HCT116 (cell line): ENCODE measurements at regions not wholly inside any gene's neighbourhood (a gene's known extent, or its start where the extent isn't known, plus 50 kb on each side); places are given as distances from the start of the nearest gene placed in this dataset.

Experiments used
- ATAC-seq: fragments of 200-7000 bp; cut with Tn5 transposase; 2 replicates; pipeline ENCODE4 v1.9.1; 2020; ENCODE audit warnings: mild to moderate bottlenecking, moderate library complexity
- BruUV-seq: library from RNA; stranded (reverse); fragments of 400-500 nt; replicated peaks from 2 replicates; lab custom pipeline; 2021; lab: Mats Ljungman, UMichigan
- CTCF ChIA-PET: fragments of 300-600 bp; sonication (Branson Sonifier 250); formaldehyde crosslinking; loops from one replicate; lab custom pipeline; 2021; ENCODE audit warnings: antibody characterized with exemption; lab: Charles Lee
- POLR2A ChIA-PET: fragments of 300-600, 350-600 bp; sonication (Branson Sonifier 250); formaldehyde crosslinking; loops from one replicate; lab custom pipeline; 2021; ENCODE audit warnings: antibody characterized with exemption; lab: Charles Lee
- RAD21 ChIA-PET, 2 experiments: fragments of 300-600 bp; sonication (Branson Sonifier 250); formaldehyde crosslinking; loops; one replicate each; lab custom pipeline; 2023; ENCODE audit warnings: low total read pairs in 2 of 2; ENCODE audit not compliant: uncharacterized antibody in 2 of 2, unreplicated experiment in 2 of 2, low non-redundant PET in 1 of 2; lab: Charles Lee
- DNase-seq: peaks from one replicate; pipeline ENCODE4 v3.0.0-alpha.2; 2010; ENCODE audit warnings: low read depth, low spot score
- H2AFZ ChIP-seq: fragments of 200-600 bp; shearing (Covaris generic), sonication (generic); 2 replicates; pipeline ENCODE4 v1.6.1; 2017; ENCODE audit warnings: low read depth, mixed run types, mixed read lengths, antibody characterized with exemption, low read length; ENCODE audit not compliant: poor library complexity, severe bottlenecking
- H3K27ac ChIP-seq: 2 replicates; pipeline ENCODE4 v1.5.1; 2012; ENCODE audit warnings: low read depth, low read length
- H3K27me3 ChIP-seq: fragments of 200-600 bp; sonication (generic); 2 replicates; pipeline ENCODE4 v1.6.1; 2016; ENCODE audit warnings: mixed run types, low read length, mixed read lengths; ENCODE audit not compliant: insufficient read depth
- H3K36me3 ChIP-seq, 2 experiments: fragments of 200-500 bp in 1 of 2; fragments of 200-600 bp in 1 of 2; sonication (Bioruptor generic) in 1 of 2; sonication (generic) in 1 of 2; 2 replicates each; pipeline versions ENCODE4 v1.5.1 to v1.6.1; 2014 to 2016; ENCODE audit warnings: low read length in 2 of 2, inconsistent platforms in 1 of 2, mixed read lengths in 1 of 2, mixed run types in 1 of 2; ENCODE audit not compliant: insufficient read depth in 2 of 2, control insufficient read depth in 1 of 2
- H3K4me1 ChIP-seq, 2 experiments: fragments of 200-600 bp in 1 of 2; sonication (generic) in 1 of 2; 2 replicates each; pipeline versions ENCODE4 v1.5.1 to v1.6.1; 2012 to 2017; ENCODE audit warnings: low read length in 2 of 2, inconsistent platforms in 1 of 2, mild to moderate bottlenecking in 1 of 2, mixed read lengths in 1 of 2, mixed run types in 1 of 2, moderate library complexity in 1 of 2; ENCODE audit not compliant: insufficient read depth in 2 of 2, control insufficient read depth in 1 of 2
- H3K4me2 ChIP-seq: fragments of 200-600 bp; sonication (generic); 2 replicates; pipeline ENCODE4 v1.6.1; 2017; ENCODE audit warnings: mixed run types, low read length, mixed read lengths
- H3K4me3 ChIP-seq, 2 experiments: fragments of 200-600 bp in 1 of 2; sonication (generic) in 1 of 2; replicated peaks in 1 of 2; 2 replicates each; pipeline ENCODE4 v1.5.1; 2011 to 2016; ENCODE audit warnings: low read length in 2 of 2, control low read depth in 1 of 2, low read depth in 1 of 2, mild to moderate bottlenecking in 1 of 2, mixed read lengths in 1 of 2, mixed run types in 1 of 2
- H3K79me2 ChIP-seq: fragments of 200-600 bp; sonication (generic); 2 replicates; pipeline ENCODE4 v1.6.1; 2017; ENCODE audit warnings: mild to moderate bottlenecking, mixed run types, low read length, moderate library complexity, mixed read lengths; ENCODE audit not compliant: insufficient read depth
- H3K9ac ChIP-seq: fragments of 200-600 bp; sonication (generic); 2 replicates; pipeline ENCODE4 v1.6.1; 2016; ENCODE audit warnings: low read length, mixed read lengths
- H3K9me2 ChIP-seq: fragments of 200-600 bp; sonication (generic), shearing (Covaris generic); 2 replicates; pipeline ENCODE4 v1.6.1; 2017; ENCODE audit warnings: mixed run types, mild to moderate bottlenecking, moderate library complexity; ENCODE audit not compliant: insufficient read depth
- H3K9me3 ChIP-seq, 2 experiments: fragments of 200-500 bp in 1 of 2; fragments of 200-600 bp in 1 of 2; sonication (Bioruptor generic) in 1 of 2; sonication (generic) in 1 of 2; 2 replicates each; pipeline ENCODE4 v1.6.1; 2014 to 2017; ENCODE audit warnings: low read length in 2 of 2, mixed read lengths in 2 of 2, inconsistent platforms in 1 of 2, low read depth in 1 of 2, mild to moderate bottlenecking in 1 of 2, mixed run types in 1 of 2, moderate library complexity in 1 of 2; ENCODE audit not compliant: control insufficient read depth in 1 of 2, insufficient read depth in 1 of 2
- H4K20me1 ChIP-seq: fragments of 200-600 bp; sonication (generic), shearing (Covaris generic); 2 replicates; pipeline ENCODE4 v1.6.1; 2017; ENCODE audit warnings: mixed run types, mild to moderate bottlenecking, moderate library complexity; ENCODE audit not compliant: insufficient read depth
- CEBPB ChIP-seq: IDR thresholded peaks from 2 replicates; pipeline ENCODE4 v1.6.1; 2012; ENCODE audit warnings: low read depth
- EGR1 ChIP-seq: IDR thresholded peaks from 2 replicates; pipeline ENCODE4 v1.6.1; 2012; ENCODE audit warnings: low read depth
- ELF1 ChIP-seq: IDR thresholded peaks from 2 replicates; pipeline ENCODE4 v1.6.1; 2012; ENCODE audit warnings: low read depth, borderline replicate concordance
- EZH2phosphoT487 ChIP-seq: fragments of 200-600 bp; IDR thresholded peaks from 2 replicates; pipeline ENCODE4 v1.6.1; 2018; ENCODE audit warnings: antibody characterized with exemption, borderline replicate concordance
- MAX ChIP-seq: IDR thresholded peaks from 2 replicates; pipeline ENCODE4 v1.6.1; 2012
- POLR2AphosphoS5 ChIP-seq: IDR thresholded peaks from 2 replicates; pipeline ENCODE4 v1.6.1; 2011; ENCODE audit warnings: mild to moderate bottlenecking, low read depth, low read length, moderate library complexity
- RAD21 ChIP-seq: IDR thresholded peaks from 2 replicates; pipeline ENCODE4 v1.6.1; 2012; ENCODE audit warnings: low read depth, mild to moderate bottlenecking
- SRF ChIP-seq: IDR thresholded peaks from 2 replicates; pipeline ENCODE4 v1.6.1; 2012; ENCODE audit warnings: low read depth
- intact Hi-C: fragments of 100-400 bp; cut with micrococcal nuclease; formaldehyde crosslinking; loops from 2 replicates; pipeline ENCODE4 v1.10.0; 2022

GRCh38 chr17:55660178-55660886 is 62.3 kb downstream of the TMEM100 start:
- Histone ChIP-seq H3K36me3 (no peaks in the 10 kb centered on the region), H4K20me1 (no peaks in the 10 kb centered on the region), H3K4me2 (no peak overlapping the region), H3K9ac (no peak overlapping the region), H3K4me3 (no peak overlapping the region), H3K79me2 (no peaks in the 10 kb centered on the region), H3K27ac (no peak overlapping the region), H3K4me1 (no peaks in the 10 kb centered on the region), H2AFZ (no peak overlapping the region), H3K27me3 (peaks cover 94% of the 10 kb centered on the region), H3K9me3 (no peaks in the 10 kb centered on the region), H3K9me2 (no peaks in the 10 kb centered on the region)
- intact Hi-C loops: no loop called here
- TF ChIP-seq RAD21 (no peak), CEBPB (no peak), MAX (no peak), SRF (no peak), ELF1 (no peak)
- ChIA-PET RAD21 (no interaction called here), CTCF (interaction anchor here (1.3 kb wide), 1 partner anchor 19 kb away, joined by 4 read pairs; no protein-coding TSS in a partner anchor), POLR2A (no interaction called here)
- DNase-seq (no peak), ATAC-seq (no peak)
- BruUV-seq: no TSS peak

GRCh38 chr17:55659661-55660060 is 63.0 kb downstream of the TMEM100 start:
- H3K4me2 ChIP-seq: no peak overlapping the region
- ChIA-PET POLR2A (no interaction called here), RAD21 (no interaction called here), CTCF (interaction anchor here (1.3 kb wide), 1 partner anchor 18 kb away, joined by 4 read pairs; no protein-coding TSS in a partner anchor)
- no peaks in the 10 kb centered on the region for H3K36me3 ChIP-seq
- H3K9me2 ChIP-seq: no peaks in the 10 kb centered on the region
- H3K9me3 ChIP-seq: no peaks in the 10 kb centered on the region
- H3K27me3 ChIP-seq: peaks cover 92% of the 10 kb centered on the region
- BruUV-seq: no TSS peak
- DNase-seq: no peak
- no peak overlapping the region for H3K9ac ChIP-seq
- no peak for TF ChIP-seq POLR2AphosphoS5
- TF ChIP-seq EGR1: no peak
- TF ChIP-seq EZH2phosphoT487: no peak
- H3K27ac ChIP-seq: no peak overlapping the region
- no peaks in the 10 kb centered on the region for H3K4me1 ChIP-seq
- H3K79me2 ChIP-seq: no peaks in the 10 kb centered on the region
- no peak for ATAC-seq
- no peak overlapping the region for H2AFZ ChIP-seq
- intact Hi-C loops: no loop called here
- H3K4me3 ChIP-seq: no peak overlapping the region
- H4K20me1 ChIP-seq: no peaks in the 10 kb centered on the region
